HCT116 (cell line): ENCODE measurements at regions not wholly inside any gene's neighbourhood (a gene's known extent, or its start where the extent isn't known, plus 50 kb on each side); places are given as distances from the start of the nearest gene placed in this dataset.

Source experiments
- ATAC-seq: fragments of 200-7000 bp; cut with Tn5 transposase; 2 replicates; pipeline ENCODE4 v1.9.1; 2020; ENCODE audit warnings: mild to moderate bottlenecking, moderate library complexity
- BruUV-seq: library from RNA; stranded (reverse); fragments of 400-500 nt; replicated peaks from 2 replicates; lab custom pipeline; 2021; lab: Mats Ljungman, UMichigan
- CTCF ChIA-PET: fragments of 300-600 bp; sonication (Branson Sonifier 250); formaldehyde crosslinking; loops from one replicate; lab custom pipeline; 2021; ENCODE audit warnings: antibody characterized with exemption; lab: Charles Lee
- POLR2A ChIA-PET: fragments of 300-600, 350-600 bp; sonication (Branson Sonifier 250); formaldehyde crosslinking; loops from one replicate; lab custom pipeline; 2021; ENCODE audit warnings: antibody characterized with exemption; lab: Charles Lee
- RAD21 ChIA-PET, 2 experiments: fragments of 300-600 bp; sonication (Branson Sonifier 250); formaldehyde crosslinking; loops; one replicate each; lab custom pipeline; 2023; ENCODE audit warnings: low total read pairs in 2 of 2; ENCODE audit not compliant: uncharacterized antibody in 2 of 2, unreplicated experiment in 2 of 2, low non-redundant PET in 1 of 2; lab: Charles Lee
- DNase-seq: peaks from one replicate; pipeline ENCODE4 v3.0.0-alpha.2; 2010; ENCODE audit warnings: low read depth, low spot score
- H2AFZ ChIP-seq: fragments of 200-600 bp; shearing (Covaris generic), sonication (generic); 2 replicates; pipeline ENCODE4 v1.6.1; 2017; ENCODE audit warnings: low read depth, mixed run types, mixed read lengths, antibody characterized with exemption, low read length; ENCODE audit not compliant: poor library complexity, severe bottlenecking
- H3K27ac ChIP-seq: 2 replicates; pipeline ENCODE4 v1.5.1; 2012; ENCODE audit warnings: low read depth, low read length
- H3K27me3 ChIP-seq: fragments of 200-600 bp; sonication (generic); 2 replicates; pipeline ENCODE4 v1.6.1; 2016; ENCODE audit warnings: mixed run types, low read length, mixed read lengths; ENCODE audit not compliant: insufficient read depth
- H3K36me3 ChIP-seq, 2 experiments: fragments of 200-500 bp in 1 of 2; fragments of 200-600 bp in 1 of 2; sonication (Bioruptor generic) in 1 of 2; sonication (generic) in 1 of 2; 2 replicates each; pipeline versions ENCODE4 v1.5.1 to v1.6.1; 2014 to 2016; ENCODE audit warnings: low read length in 2 of 2, inconsistent platforms in 1 of 2, mixed read lengths in 1 of 2, mixed run types in 1 of 2; ENCODE audit not compliant: insufficient read depth in 2 of 2, control insufficient read depth in 1 of 2
- H3K4me1 ChIP-seq, 2 experiments: fragments of 200-600 bp in 1 of 2; sonication (generic) in 1 of 2; 2 replicates each; pipeline versions ENCODE4 v1.5.1 to v1.6.1; 2012 to 2017; ENCODE audit warnings: low read length in 2 of 2, inconsistent platforms in 1 of 2, mild to moderate bottlenecking in 1 of 2, mixed read lengths in 1 of 2, mixed run types in 1 of 2, moderate library complexity in 1 of 2; ENCODE audit not compliant: insufficient read depth in 2 of 2, control insufficient read depth in 1 of 2
- H3K4me2 ChIP-seq: fragments of 200-600 bp; sonication (generic); 2 replicates; pipeline ENCODE4 v1.6.1; 2017; ENCODE audit warnings: mixed run types, low read length, mixed read lengths
- H3K4me3 ChIP-seq, 2 experiments: fragments of 200-600 bp in 1 of 2; sonication (generic) in 1 of 2; replicated peaks in 1 of 2; 2 replicates each; pipeline ENCODE4 v1.5.1; 2011 to 2016; ENCODE audit warnings: low read length in 2 of 2, control low read depth in 1 of 2, low read depth in 1 of 2, mild to moderate bottlenecking in 1 of 2, mixed read lengths in 1 of 2, mixed run types in 1 of 2
- H3K79me2 ChIP-seq: fragments of 200-600 bp; sonication (generic); 2 replicates; pipeline ENCODE4 v1.6.1; 2017; ENCODE audit warnings: mild to moderate bottlenecking, mixed run types, low read length, moderate library complexity, mixed read lengths; ENCODE audit not compliant: insufficient read depth
- H3K9ac ChIP-seq: fragments of 200-600 bp; sonication (generic); 2 replicates; pipeline ENCODE4 v1.6.1; 2016; ENCODE audit warnings: low read length, mixed read lengths
- H3K9me2 ChIP-seq: fragments of 200-600 bp; sonication (generic), shearing (Covaris generic); 2 replicates; pipeline ENCODE4 v1.6.1; 2017; ENCODE audit warnings: mixed run types, mild to moderate bottlenecking, moderate library complexity; ENCODE audit not compliant: insufficient read depth
- H3K9me3 ChIP-seq, 2 experiments: fragments of 200-500 bp in 1 of 2; fragments of 200-600 bp in 1 of 2; sonication (Bioruptor generic) in 1 of 2; sonication (generic) in 1 of 2; 2 replicates each; pipeline ENCODE4 v1.6.1; 2014 to 2017; ENCODE audit warnings: low read length in 2 of 2, mixed read lengths in 2 of 2, inconsistent platforms in 1 of 2, low read depth in 1 of 2, mild to moderate bottlenecking in 1 of 2, mixed run types in 1 of 2, moderate library complexity in 1 of 2; ENCODE audit not compliant: control insufficient read depth in 1 of 2, insufficient read depth in 1 of 2
- H4K20me1 ChIP-seq: fragments of 200-600 bp; sonication (generic), shearing (Covaris generic); 2 replicates; pipeline ENCODE4 v1.6.1; 2017; ENCODE audit warnings: mixed run types, mild to moderate bottlenecking, moderate library complexity; ENCODE audit not compliant: insufficient read depth
- CBX3 ChIP-seq: IDR thresholded peaks from 2 replicates; pipeline ENCODE4 v1.6.1; 2012; ENCODE audit warnings: low read depth
- CEBPB ChIP-seq: IDR thresholded peaks from 2 replicates; pipeline ENCODE4 v1.6.1; 2012; ENCODE audit warnings: low read depth
- EGR1 ChIP-seq: IDR thresholded peaks from 2 replicates; pipeline ENCODE4 v1.6.1; 2012; ENCODE audit warnings: low read depth
- EZH2 ChIP-seq: fragments of 200-600 bp; sonication (generic); IDR thresholded peaks from 2 replicates; pipeline ENCODE4 v1.6.1; 2017; ENCODE audit warnings: antibody characterized with exemption, mixed run types
- FOSL1 ChIP-seq: IDR thresholded peaks from 2 replicates; pipeline ENCODE4 v1.6.1; 2012; ENCODE audit warnings: low read depth
- JUND ChIP-seq: IDR thresholded peaks from 2 replicates; pipeline ENCODE4 v1.6.1; 2012
- SIN3A ChIP-seq: IDR thresholded peaks from 2 replicates; pipeline ENCODE4 v1.6.1; 2012; ENCODE audit warnings: low read depth
- ZFX ChIP-seq: fragments of 450-650 bp; IDR thresholded peaks from 2 replicates; pipeline ENCODE4 v1.6.1; 2017
- ZNF274 ChIP-seq: fragments of 200-500 bp; sonication (Bioruptor generic); IDR thresholded peaks from 2 replicates; pipeline ENCODE4 v1.6.1; 2014; ENCODE audit warnings: mild to moderate bottlenecking, low read depth, low read length, inconsistent platforms
- intact Hi-C: fragments of 100-400 bp; cut with micrococcal nuclease; formaldehyde crosslinking; loops from 2 replicates; pipeline ENCODE4 v1.10.0; 2022
- TF ChIP-seq, protein P1 (sequence below), 3 experiments: fragments of 200-600 bp in 1 of 3; sonication (generic) in 1 of 3; IDR thresholded peaks in 2 of 3; conservative IDR thresholded peaks in 1 of 3; 2 replicates each; pipeline ENCODE4 v1.5.1; 2012 to 2017; ENCODE audit warnings: low read depth in 2 of 3, low read length in 2 of 3, antibody characterized with exemption in 1 of 3, borderline replicate concordance in 1 of 3, control low read depth in 1 of 3, mild to moderate bottlenecking in 1 of 3, mixed read lengths in 1 of 3, mixed run types in 1 of 3, moderate library complexity in 1 of 3; ENCODE audit not compliant: insufficient read depth in 1 of 3

DNA sequence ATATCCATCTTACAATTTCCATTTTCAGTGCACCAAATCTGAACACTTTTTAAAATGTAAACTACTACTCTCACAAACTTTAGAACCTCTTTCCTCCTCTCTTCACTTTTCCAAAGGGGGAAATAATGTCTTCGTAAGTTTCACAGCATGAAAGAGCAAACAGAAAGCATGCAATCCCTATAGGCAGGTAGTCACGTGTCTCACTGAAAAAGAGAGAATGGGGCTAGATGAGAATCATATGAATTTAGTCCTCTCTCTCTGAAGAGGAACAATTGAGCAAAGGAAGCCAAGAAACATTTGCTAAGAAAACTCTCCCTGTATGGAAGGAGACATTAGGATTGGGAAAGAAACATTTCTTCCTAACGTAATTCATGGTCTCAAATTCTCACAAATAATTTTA is 613.9 kb downstream of the PLA2G4A start:
- intact Hi-C loops = no loop called here
- Histone ChIP-seq H3K4me1 (no peaks in the 10 kb centered on the region), H3K9me3 (no peaks in the 10 kb centered on the region), H3K79me2 (no peaks in the 10 kb centered on the region), H3K9ac (no peak overlapping the region), H3K4me3 (no peak overlapping the region), H2AFZ (no peak overlapping the region), H3K36me3 (no peaks in the 10 kb centered on the region), H3K27ac (no peak overlapping the region), H3K9me2 (no peaks in the 10 kb centered on the region), H4K20me1 (no peaks in the 10 kb centered on the region), H3K27me3 (no peaks in the 10 kb centered on the region), H3K4me2 (no peak overlapping the region)
- no peak for TF ChIP-seq ZNF274
- no peak for TF ChIP-seq JUND
- TF ChIP-seq SIN3A = no peak
- ATAC-seq = no peak
- ChIA-PET RAD21 (no interaction called here), POLR2A (no interaction called here), CTCF (no interaction called here)
- no peak for DNase-seq
- BruUV-seq = no TSS peak

DNA sequence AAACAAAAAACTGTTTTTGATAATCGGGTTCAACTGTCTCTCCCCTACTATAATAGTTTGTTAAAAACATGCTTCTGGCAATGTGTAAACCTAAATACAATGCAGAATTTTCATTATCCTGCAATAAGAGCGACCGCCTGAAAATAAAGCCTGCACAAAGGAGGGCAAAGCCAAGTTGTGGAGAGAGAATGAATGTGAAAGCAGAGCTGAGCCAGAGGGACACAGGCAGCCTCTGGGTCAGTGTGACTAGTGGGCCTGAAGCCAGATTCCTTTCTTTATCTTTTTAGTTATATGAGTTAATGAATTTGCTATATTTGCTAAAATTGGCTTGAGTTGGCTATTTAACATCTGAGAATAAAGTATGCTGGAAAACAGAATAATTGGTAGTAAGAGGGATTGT is 615.2 kb downstream of the PLA2G4A start:
- CTCF ChIA-PET = no interaction called here
- H4K20me1 ChIP-seq = no peaks in the 10 kb centered on the region

More for the DNA sequence above, 615.2 kb downstream of the PLA2G4A start:
- no peaks in the 10 kb centered on the region for H3K9me2 ChIP-seq
- intact Hi-C loops = no loop called here
- H3K27ac ChIP-seq = no peak overlapping the region
- ChIA-PET RAD21 (no interaction called here), POLR2A (no interaction called here)
- H3K4me2 ChIP-seq = no peak overlapping the region
- no peak overlapping the region for H2AFZ ChIP-seq
- DNase-seq = no peak
- no peak for ATAC-seq
- BruUV-seq = no TSS peak
- no peaks in the 10 kb centered on the region for H3K4me1 ChIP-seq
- H3K9ac ChIP-seq = no peak overlapping the region
- H3K36me3 ChIP-seq = no peaks in the 10 kb centered on the region
- TF ChIP-seq EZH2 (no peak), CBX3 (no peak), CEBPB (no peak), FOSL1 (no peak), EGR1 (no peak), ZFX (no peak)
- TF ChIP-seq, protein P1, sequence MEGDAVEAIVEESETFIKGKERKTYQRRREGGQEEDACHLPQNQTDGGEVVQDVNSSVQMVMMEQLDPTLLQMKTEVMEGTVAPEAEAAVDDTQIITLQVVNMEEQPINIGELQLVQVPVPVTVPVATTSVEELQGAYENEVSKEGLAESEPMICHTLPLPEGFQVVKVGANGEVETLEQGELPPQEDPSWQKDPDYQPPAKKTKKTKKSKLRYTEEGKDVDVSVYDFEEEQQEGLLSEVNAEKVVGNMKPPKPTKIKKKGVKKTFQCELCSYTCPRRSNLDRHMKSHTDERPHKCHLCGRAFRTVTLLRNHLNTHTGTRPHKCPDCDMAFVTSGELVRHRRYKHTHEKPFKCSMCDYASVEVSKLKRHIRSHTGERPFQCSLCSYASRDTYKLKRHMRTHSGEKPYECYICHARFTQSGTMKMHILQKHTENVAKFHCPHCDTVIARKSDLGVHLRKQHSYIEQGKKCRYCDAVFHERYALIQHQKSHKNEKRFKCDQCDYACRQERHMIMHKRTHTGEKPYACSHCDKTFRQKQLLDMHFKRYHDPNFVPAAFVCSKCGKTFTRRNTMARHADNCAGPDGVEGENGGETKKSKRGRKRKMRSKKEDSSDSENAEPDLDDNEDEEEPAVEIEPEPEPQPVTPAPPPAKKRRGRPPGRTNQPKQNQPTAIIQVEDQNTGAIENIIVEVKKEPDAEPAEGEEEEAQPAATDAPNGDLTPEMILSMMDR (IDR thresholded peaks at IDR 0.05 in 2 of 3, conservative IDR thresholded peaks at IDR 0.05 in 1 of 3; ENCODE audit: borderline replicate concordance in 1 of 3, insufficient read depth in 1 of 3, low read depth in 2 of 3, low read length in 2 of 3) = no peak
- no peaks in the 10 kb centered on the region for H3K79me2 ChIP-seq
- no peaks in the 10 kb centered on the region for H3K27me3 ChIP-seq
- H3K4me3 ChIP-seq = no peak overlapping the region
- H3K9me3 ChIP-seq = no peaks in the 10 kb centered on the region
